ENCODE measurements at regions not wholly inside any gene's neighbourhood (a gene's known extent, or its start where the extent isn't known, plus 50 kb on each side); places are given as distances from the start of the nearest gene placed in this dataset.

- TF ChIP-seq EZH2phosphoT487 (IDR thresholded peaks at IDR 0.05; ENCODE audit: insufficient read depth, low read depth) = no peak
- TF ChIP-seq EZH2 (IDR thresholded peaks at IDR 0.05; ENCODE audit: insufficient read depth, poor library complexity, severe bottlenecking) = no peak
These were observed 319.9 kb upstream of the DUSP10 start for GRCh38 chr1:222061711-222062359.

All from GM23248 (cell line).